ENCODE measurements at regions not wholly inside any gene's neighbourhood (a gene's known extent, or its start where the extent isn't known, plus 50 kb on each side); places are given as distances from the start of the nearest gene placed in this dataset.

DNA sequence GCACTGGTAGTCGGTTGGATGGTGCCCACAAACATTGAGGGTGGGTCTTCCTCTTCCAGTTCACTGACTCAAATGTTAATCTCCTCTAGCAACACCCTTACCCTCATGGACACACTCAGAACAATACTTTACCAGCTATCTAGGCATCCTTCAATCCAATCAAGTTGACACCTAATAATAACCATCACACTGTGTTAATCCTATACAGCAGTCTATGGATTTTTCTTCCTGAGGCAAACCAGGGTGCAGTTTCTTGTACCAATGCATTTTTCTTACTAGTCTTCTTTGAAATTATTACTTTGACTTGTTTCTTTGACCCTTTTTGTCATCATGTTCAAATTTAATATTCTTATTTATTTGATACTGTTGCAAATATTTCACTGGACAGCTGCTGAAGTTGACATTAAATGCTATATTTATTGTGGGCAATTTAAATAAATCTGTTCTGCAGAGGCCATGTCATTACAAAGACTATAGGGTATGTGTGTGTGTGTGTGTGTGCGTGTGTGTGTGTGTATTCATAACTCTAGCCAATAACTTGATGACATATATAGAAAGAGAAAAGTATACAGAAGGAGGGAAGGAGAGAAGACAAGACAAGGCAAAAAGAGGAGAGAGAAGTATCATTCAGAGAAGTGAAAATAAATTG lies 884.8 kb upstream of the NEGR1 start:
- intact Hi-C loops (cut with micrococcal nuclease; ENCODE audit: unreplicated experiment) = no loop called here
- POLR2A ChIA-PET (ENCODE audit: unreplicated experiment) = interaction anchor here (0.7 kb wide), 1 partner anchor 857 kb away, joined by 6 read pairs; no protein-coding TSS in a partner anchor
- H3K27ac ChIP-seq = no peak overlapping the region
- H4K20me1 ChIP-seq (ENCODE audit: insufficient read depth) = no peaks in the 10 kb centered on the region
- H2AFZ ChIP-seq = no peak overlapping the region
- H3K4me2 ChIP-seq = no peak overlapping the region
- CTCF ChIA-PET = no interaction called here
- H3K4me1 ChIP-seq (replicated peaks; ENCODE audit: insufficient read depth) = no peaks in the 10 kb centered on the region
- no peaks in the 10 kb centered on the region for H3K27me3 ChIP-seq (ENCODE audit: insufficient read depth, low read depth)
- BruUV-seq (replicated peaks) = no TSS peak
- TF ChIP-seq, protein P1, sequence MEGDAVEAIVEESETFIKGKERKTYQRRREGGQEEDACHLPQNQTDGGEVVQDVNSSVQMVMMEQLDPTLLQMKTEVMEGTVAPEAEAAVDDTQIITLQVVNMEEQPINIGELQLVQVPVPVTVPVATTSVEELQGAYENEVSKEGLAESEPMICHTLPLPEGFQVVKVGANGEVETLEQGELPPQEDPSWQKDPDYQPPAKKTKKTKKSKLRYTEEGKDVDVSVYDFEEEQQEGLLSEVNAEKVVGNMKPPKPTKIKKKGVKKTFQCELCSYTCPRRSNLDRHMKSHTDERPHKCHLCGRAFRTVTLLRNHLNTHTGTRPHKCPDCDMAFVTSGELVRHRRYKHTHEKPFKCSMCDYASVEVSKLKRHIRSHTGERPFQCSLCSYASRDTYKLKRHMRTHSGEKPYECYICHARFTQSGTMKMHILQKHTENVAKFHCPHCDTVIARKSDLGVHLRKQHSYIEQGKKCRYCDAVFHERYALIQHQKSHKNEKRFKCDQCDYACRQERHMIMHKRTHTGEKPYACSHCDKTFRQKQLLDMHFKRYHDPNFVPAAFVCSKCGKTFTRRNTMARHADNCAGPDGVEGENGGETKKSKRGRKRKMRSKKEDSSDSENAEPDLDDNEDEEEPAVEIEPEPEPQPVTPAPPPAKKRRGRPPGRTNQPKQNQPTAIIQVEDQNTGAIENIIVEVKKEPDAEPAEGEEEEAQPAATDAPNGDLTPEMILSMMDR (conservative IDR thresholded peaks at IDR 0.05) = no peak
- TF ChIP-seq EZH2 (IDR thresholded peaks at IDR 0.05; ENCODE audit: low read depth) = no peak
- DNase-seq = no peak
- H3K9me2 ChIP-seq (ENCODE audit: insufficient read depth) = 0 out of 2 replicates have a peak, but pooled peaks cover 4% of the 10 kb centered on the region
- no peaks in the 10 kb centered on the region for H3K79me2 ChIP-seq (ENCODE audit: low read depth)
- no peaks in the 10 kb centered on the region for H3K9me3 ChIP-seq (ENCODE audit: insufficient read depth, low read depth)
- H3K36me3 ChIP-seq (ENCODE audit: low read depth) = no peaks in the 10 kb centered on the region
- no peaks in the 10 kb centered on the region for H3F3A ChIP-seq (ENCODE audit: insufficient read depth, low read depth)
- H3K4me3 ChIP-seq = no peak overlapping the region

DNA sequence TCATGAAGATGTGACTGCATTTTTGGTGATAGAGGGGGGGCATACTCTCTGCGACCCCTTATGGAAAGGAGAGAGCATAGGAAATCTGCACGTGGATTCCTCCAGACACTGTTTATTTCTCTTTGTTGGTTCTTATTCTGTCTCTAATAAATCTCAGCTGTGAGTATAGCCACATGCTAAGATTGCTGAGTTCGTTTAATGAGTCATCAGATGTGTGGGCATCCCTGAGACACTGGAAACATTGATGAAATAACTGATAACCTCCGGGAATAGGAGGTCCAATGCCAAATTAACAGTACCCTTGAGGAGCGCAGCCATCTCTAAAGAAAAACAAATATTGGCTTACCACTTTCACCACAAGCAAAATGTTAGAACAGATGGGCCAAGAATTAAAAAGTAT lies 880.2 kb upstream of the NEGR1 start:
- H3F3A ChIP-seq (ENCODE audit: insufficient read depth, low read depth) = no peaks in the 10 kb centered on the region
- ChIA-PET POLR2A (ENCODE audit: unreplicated experiment) (no interaction called here), CTCF (no interaction called here)
- no peaks in the 10 kb centered on the region for H3K79me2 ChIP-seq (ENCODE audit: low read depth)
- no peaks in the 10 kb centered on the region for H3K4me1 ChIP-seq (replicated peaks; ENCODE audit: insufficient read depth)
- no peak overlapping the region for H3K4me3 ChIP-seq
- no peaks in the 10 kb centered on the region for H3K9me3 ChIP-seq (ENCODE audit: insufficient read depth, low read depth)
- H3K27me3 ChIP-seq (ENCODE audit: insufficient read depth, low read depth) = no peaks in the 10 kb centered on the region
- no peak for DNase-seq
- H3K4me2 ChIP-seq = no peak overlapping the region
- TF ChIP-seq EZH2 (IDR thresholded peaks at IDR 0.05; ENCODE audit: low read depth) = no peak
- TF ChIP-seq, protein P1 (conservative IDR thresholded peaks at IDR 0.05) = no peak
- intact Hi-C loops (cut with micrococcal nuclease; ENCODE audit: unreplicated experiment) = no loop called here
- no peaks in the 10 kb centered on the region for H4K20me1 ChIP-seq (ENCODE audit: insufficient read depth)
- H2AFZ ChIP-seq = no peak overlapping the region
- no TSS peak for BruUV-seq (replicated peaks)
- H3K27ac ChIP-seq = no peak overlapping the region
- H3K36me3 ChIP-seq (ENCODE audit: low read depth) = no peaks in the 10 kb centered on the region
- H3K9me2 ChIP-seq (ENCODE audit: insufficient read depth) = no peaks in the 10 kb centered on the region

DNA sequence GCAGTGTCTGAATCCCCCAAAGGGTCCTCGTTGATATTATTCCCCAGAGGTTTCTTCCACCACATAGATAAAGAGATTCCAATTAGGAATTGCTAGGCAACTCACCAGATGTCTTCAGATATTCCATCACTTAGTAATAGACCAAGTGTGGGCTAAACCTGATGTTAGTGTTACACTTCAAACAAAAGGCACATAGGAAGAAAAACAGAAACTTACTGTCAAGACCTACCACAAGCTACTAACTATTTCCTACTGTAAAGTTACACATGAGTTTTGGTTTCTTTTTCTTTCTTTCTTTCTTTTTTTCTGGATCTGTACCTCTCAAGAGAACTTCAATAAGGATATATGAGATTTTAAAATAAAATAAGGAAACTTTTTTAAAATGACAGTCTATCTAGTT lies 879.1 kb upstream of the NEGR1 start:
- ChIA-PET CTCF (no interaction called here), POLR2A (ENCODE audit: unreplicated experiment) (no interaction called here)
- Histone ChIP-seq H3K36me3 (ENCODE audit: low read depth) (no peaks in the 10 kb centered on the region), H3K9me2 (ENCODE audit: insufficient read depth) (0 out of 2 replicates have a peak, but pooled peaks cover 2% of the 10 kb centered on the region), H4K20me1 (ENCODE audit: insufficient read depth) (no peaks in the 10 kb centered on the region), H3K9me3 (ENCODE audit: insufficient read depth, low read depth) (no peaks in the 10 kb centered on the region), H3K4me2 (no peak overlapping the region), H3K4me3 (no peak overlapping the region), H3K27ac (no peak overlapping the region), H2AFZ (no peak overlapping the region), H3K4me1 (replicated peaks; ENCODE audit: insufficient read depth) (no peaks in the 10 kb centered on the region), H3K27me3 (ENCODE audit: insufficient read depth, low read depth) (no peaks in the 10 kb centered on the region), H3F3A (ENCODE audit: insufficient read depth, low read depth) (no peaks in the 10 kb centered on the region), H3K79me2 (ENCODE audit: low read depth) (no peaks in the 10 kb centered on the region)
- BruUV-seq (replicated peaks) = no TSS peak
- DNase-seq = no peak
- intact Hi-C loops (cut with micrococcal nuclease; ENCODE audit: unreplicated experiment) = no loop called here
- no peak for TF ChIP-seq EZH2 (IDR thresholded peaks at IDR 0.05; ENCODE audit: low read depth)
- TF ChIP-seq, protein P1 (conservative IDR thresholded peaks at IDR 0.05) = no peak

All from PC-9 (cell line).